ENCODE measurements at regions not wholly inside any gene's neighbourhood (a gene's known extent, or its start where the extent isn't known, plus 50 kb on each side); places are given as distances from the start of the nearest gene placed in this dataset.

- no peak for TF ChIP-seq CTCF (conservative IDR thresholded peaks at IDR 0.05)
- peaks cover 11% of the 10 kb centered on the region for H3K9me3 Mint-ChIP-seq
- H3K4me3 Mint-ChIP-seq, result no peak overlapping the region
- peaks cover 5% of the 10 kb centered on the region for H3K36me3 Mint-ChIP-seq
- H3K27ac Mint-ChIP-seq, result no peak overlapping the region
- H3K4me1 Mint-ChIP-seq (ENCODE audit: unreplicated experiment), result peaks cover 18% of the 10 kb centered on the region
- DNase-seq (ENCODE audit: extremely low spot score, unreplicated experiment), result no peak
- peaks cover 26% of the 10 kb centered on the region for H3K27me3 Mint-ChIP-seq
Observed at GRCh38 chr15:70226337-70226980, 128.7 kb upstream of the TLE3 start.

GRCh38 chr15:70225416-70225815 is 127.7 kb upstream of the TLE3 start:
- Mint-ChIP-seq H3K4me1 (ENCODE audit: unreplicated experiment) (peaks cover 25% of the 10 kb centered on the region), H3K36me3 (peaks cover 4% of the 10 kb centered on the region), H3K27me3 (peaks cover 26% of the 10 kb centered on the region), H3K9me3 (peaks cover 10% of the 10 kb centered on the region), H3K27ac (no peak overlapping the region), H3K4me3 (no peak overlapping the region)
- no peak for DNase-seq (ENCODE audit: extremely low spot score, unreplicated experiment)
- TF ChIP-seq CTCF (conservative IDR thresholded peaks at IDR 0.05), result no peak

- Mint-ChIP-seq H3K4me1 (ENCODE audit: unreplicated experiment) (peaks cover 42% of the 10 kb centered on the region), H3K9me3 (no peaks in the 10 kb centered on the region), H3K36me3 (no peaks in the 10 kb centered on the region), H3K27ac (no peak overlapping the region), H3K27me3 (peaks cover 31% of the 10 kb centered on the region), H3K4me3 (no peak overlapping the region)
- TF ChIP-seq CTCF (conservative IDR thresholded peaks at IDR 0.05), result no peak
- no peak for DNase-seq (ENCODE audit: extremely low spot score, unreplicated experiment)
Observed at GRCh38 chr15:70222606-70223005, 124.9 kb upstream of the TLE3 start.

- H3K36me3 Mint-ChIP-seq, result no peaks in the 10 kb centered on the region
- H3K4me1 Mint-ChIP-seq (ENCODE audit: unreplicated experiment), result peaks cover 55% of the 10 kb centered on the region
Observed at GRCh38 chr15:70220490-70221096, 122.9 kb upstream of the TLE3 start.

GRCh38 chr15:70219966-70220365 is 122.2 kb upstream of the TLE3 start:
- Mint-ChIP-seq H3K9me3 (no peaks in the 10 kb centered on the region), H3K4me1 (ENCODE audit: unreplicated experiment) (peaks cover 56% of the 10 kb centered on the region), H3K27ac (no peak overlapping the region), H3K27me3 (peaks cover 23% of the 10 kb centered on the region), H3K4me3 (no peak overlapping the region), H3K36me3 (no peaks in the 10 kb centered on the region)
- no peak for TF ChIP-seq CTCF (conservative IDR thresholded peaks at IDR 0.05)
- no peak for DNase-seq (ENCODE audit: extremely low spot score, unreplicated experiment)

More at GRCh38 chr15:70220490-70221096, 122.9 kb upstream of the TLE3 start:
- DNase-seq (ENCODE audit: extremely low spot score, unreplicated experiment), result no peak
- Mint-ChIP-seq H3K9me3 (no peaks in the 10 kb centered on the region), H3K4me3 (no peak overlapping the region), H3K27ac (no peak overlapping the region), H3K27me3 (peaks cover 28% of the 10 kb centered on the region)
- no peak for TF ChIP-seq CTCF (conservative IDR thresholded peaks at IDR 0.05)
